ENCODE measurements at regions not wholly inside any gene's neighbourhood (a gene's known extent, or its start where the extent isn't known, plus 50 kb on each side); places are given as distances from the start of the nearest gene placed in this dataset.

DNA sequence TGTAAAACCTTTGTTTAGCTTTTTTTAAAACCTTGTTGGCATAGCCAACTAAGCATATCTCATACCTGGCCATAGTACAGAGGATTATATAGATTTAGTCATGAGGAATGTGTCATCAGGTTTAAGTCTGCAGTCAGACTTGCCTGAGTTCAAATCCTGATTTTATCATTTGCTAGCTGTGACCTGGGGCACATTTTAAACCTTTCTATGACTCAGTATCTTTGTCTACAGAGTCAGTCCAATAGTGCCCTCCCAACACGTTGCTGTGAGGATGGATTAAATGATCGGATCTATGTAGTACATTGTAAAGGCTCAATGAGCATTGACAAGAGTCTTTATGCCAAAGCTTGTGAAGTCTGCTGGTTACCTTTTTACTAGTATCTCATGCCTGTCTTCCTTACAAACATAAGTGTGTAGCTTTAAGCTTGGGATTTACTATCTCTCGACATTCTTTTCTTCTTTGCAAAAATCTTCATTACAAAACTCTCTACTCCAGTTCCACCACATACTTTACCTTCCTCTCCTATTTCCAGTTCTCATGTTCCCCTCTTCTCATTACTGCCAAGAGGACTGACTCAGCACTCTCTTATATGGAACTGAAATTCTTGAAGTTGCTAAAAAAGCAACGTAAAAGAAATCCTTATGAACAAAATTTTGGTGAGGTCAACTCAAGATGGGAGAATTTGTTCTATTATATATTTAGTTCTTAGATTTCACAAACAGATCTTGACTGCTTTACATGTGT, 68.1 kb upstream of the RBMS1 start:
- H3K27ac ChIP-seq, result no peak overlapping the region
- H3K9me3 ChIP-seq, result no peaks in the 10 kb centered on the region
- H3K4me1 ChIP-seq, result no peaks in the 10 kb centered on the region
- DNase-seq, result no peak
- H3K36me3 ChIP-seq, result no peaks in the 10 kb centered on the region
- no peak overlapping the region for H3K4me3 ChIP-seq
- H3K27me3 ChIP-seq, result no peaks in the 10 kb centered on the region
- TF ChIP-seq, protein P1, sequence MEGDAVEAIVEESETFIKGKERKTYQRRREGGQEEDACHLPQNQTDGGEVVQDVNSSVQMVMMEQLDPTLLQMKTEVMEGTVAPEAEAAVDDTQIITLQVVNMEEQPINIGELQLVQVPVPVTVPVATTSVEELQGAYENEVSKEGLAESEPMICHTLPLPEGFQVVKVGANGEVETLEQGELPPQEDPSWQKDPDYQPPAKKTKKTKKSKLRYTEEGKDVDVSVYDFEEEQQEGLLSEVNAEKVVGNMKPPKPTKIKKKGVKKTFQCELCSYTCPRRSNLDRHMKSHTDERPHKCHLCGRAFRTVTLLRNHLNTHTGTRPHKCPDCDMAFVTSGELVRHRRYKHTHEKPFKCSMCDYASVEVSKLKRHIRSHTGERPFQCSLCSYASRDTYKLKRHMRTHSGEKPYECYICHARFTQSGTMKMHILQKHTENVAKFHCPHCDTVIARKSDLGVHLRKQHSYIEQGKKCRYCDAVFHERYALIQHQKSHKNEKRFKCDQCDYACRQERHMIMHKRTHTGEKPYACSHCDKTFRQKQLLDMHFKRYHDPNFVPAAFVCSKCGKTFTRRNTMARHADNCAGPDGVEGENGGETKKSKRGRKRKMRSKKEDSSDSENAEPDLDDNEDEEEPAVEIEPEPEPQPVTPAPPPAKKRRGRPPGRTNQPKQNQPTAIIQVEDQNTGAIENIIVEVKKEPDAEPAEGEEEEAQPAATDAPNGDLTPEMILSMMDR (IDR thresholded peaks at IDR 0.05), result no peak
- no peak for TF ChIP-seq POLR2A (IDR thresholded peaks at IDR 0.05)

DNA sequence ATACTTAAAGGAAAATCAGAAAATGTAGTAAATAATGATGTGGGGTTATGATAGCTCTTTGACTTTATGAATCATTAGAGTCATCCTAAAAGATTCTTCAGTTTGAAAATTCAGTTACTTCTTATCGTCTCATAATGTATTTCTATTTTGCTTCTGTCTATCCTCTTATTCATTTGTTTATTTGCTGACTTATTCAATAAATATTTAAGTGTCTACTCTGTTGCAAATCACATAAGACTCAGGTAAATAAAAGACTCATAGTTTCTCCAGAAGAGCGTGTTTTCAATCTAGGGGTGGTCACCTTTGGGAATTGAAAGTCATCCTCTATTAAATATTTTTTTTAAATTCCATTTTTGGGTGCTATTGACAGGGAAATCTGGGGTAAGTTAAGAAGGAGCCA, 69.1 kb upstream of the RBMS1 start:
- Histone ChIP-seq H3K36me3 (no peaks in the 10 kb centered on the region), H3K4me1 (no peaks in the 10 kb centered on the region), H3K27ac (no peak overlapping the region), H3K4me3 (no peak overlapping the region), H3K27me3 (no peaks in the 10 kb centered on the region), H3K9me3 (no peaks in the 10 kb centered on the region)
- DNase-seq, result no peak
- no peak for TF ChIP-seq POLR2A (IDR thresholded peaks at IDR 0.05)
- TF ChIP-seq, protein P1 (IDR thresholded peaks at IDR 0.05), result no peak

DNA sequence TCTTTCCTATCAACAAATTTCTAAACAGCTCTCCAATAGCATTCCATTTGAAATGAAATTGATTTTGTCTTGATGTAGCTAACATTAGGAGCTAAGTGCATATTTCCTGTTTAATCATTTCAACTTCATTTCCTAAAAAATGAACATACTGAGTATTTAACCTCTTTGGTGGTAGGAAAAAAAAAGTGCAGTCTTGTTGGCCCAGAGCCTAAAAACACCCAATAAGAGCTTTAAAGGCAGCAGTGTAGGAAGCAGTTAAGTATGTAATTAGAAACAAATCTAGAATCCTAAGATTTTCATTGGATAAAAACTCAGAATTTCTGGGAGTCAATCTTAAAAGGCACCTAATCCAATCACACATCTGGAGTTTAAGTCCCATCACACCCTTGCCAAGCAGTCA, 71.0 kb upstream of the RBMS1 start:
- no peak for DNase-seq
- H3K4me3 ChIP-seq, result no peak overlapping the region
- TF ChIP-seq POLR2A (IDR thresholded peaks at IDR 0.05), result no peak
- TF ChIP-seq, protein P1 (IDR thresholded peaks at IDR 0.05), result no peak
- H3K9me3 ChIP-seq, result no peaks in the 10 kb centered on the region
- no peak overlapping the region for H3K27ac ChIP-seq
- no peaks in the 10 kb centered on the region for H3K27me3 ChIP-seq
- no peaks in the 10 kb centered on the region for H3K4me1 ChIP-seq
- no peaks in the 10 kb centered on the region for H3K36me3 ChIP-seq

DNA sequence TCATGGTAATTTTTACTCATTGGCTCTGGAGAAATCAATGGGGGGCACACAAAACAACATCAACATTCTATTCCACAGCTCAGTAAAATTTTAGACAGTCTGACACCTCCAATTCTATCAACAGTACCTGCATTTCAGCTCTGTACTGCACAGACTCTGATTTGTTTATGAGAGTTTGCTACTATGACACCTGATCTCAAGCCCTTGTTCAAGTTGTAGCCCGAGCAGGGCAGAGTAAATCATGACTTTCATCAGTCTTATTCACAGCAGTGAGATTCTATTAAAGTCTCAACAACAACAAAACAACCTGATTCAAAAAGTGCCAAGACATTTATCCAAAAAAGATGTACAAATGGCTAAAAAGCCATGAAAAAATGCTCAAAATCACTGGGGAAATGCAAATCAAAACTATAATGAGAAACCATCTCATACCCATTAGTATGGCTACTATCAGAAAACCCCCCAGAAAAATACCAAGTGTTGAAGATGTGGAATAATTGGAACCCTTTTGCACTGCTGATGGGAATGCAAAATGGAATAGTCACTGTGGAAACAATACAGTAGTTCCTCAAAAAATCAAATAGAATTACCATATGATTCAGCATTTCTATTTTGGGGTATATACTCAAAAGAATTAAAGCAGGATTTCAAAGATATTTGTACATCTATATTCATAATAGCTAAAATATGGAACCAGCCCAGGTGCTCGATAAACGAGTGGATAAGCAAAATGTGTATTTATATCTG, 71.7 kb upstream of the RBMS1 start:
- no peaks in the 10 kb centered on the region for H3K36me3 ChIP-seq
- no peaks in the 10 kb centered on the region for H3K4me1 ChIP-seq
- H3K27me3 ChIP-seq, result no peaks in the 10 kb centered on the region
- no peaks in the 10 kb centered on the region for H3K9me3 ChIP-seq
- H3K4me3 ChIP-seq, result no peak overlapping the region
- no peak for DNase-seq
- TF ChIP-seq, protein P1 (IDR thresholded peaks at IDR 0.05), result no peak
- TF ChIP-seq POLR2A (IDR thresholded peaks at IDR 0.05), result no peak
- H3K27ac ChIP-seq, result no peak overlapping the region

DNA sequence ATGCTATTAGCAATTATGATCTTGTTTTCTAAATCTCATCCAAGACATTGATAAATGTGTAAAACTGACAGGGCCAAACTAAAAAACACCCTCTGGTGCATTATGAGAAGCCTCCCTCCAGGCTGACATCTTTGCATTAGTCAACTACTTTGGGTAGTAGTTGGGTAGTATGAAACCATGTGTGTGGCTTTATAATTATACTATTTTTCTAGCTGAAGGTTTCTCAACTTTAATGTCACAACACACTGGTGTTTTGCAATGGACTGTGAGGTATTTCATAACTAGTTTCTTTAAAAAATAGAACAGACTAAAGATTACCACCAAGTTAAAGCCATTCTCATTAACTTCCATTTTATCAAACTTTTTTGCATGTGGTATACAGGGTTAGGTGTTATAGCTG, 73.1 kb upstream of the RBMS1 start:
- Histone ChIP-seq H3K9me3 (no peaks in the 10 kb centered on the region), H3K27ac (no peak overlapping the region), H3K4me3 (no peak overlapping the region), H3K36me3 (no peaks in the 10 kb centered on the region), H3K4me1 (no peaks in the 10 kb centered on the region), H3K27me3 (no peaks in the 10 kb centered on the region)
- DNase-seq, result no peak
- no peak for TF ChIP-seq POLR2A (IDR thresholded peaks at IDR 0.05)
- TF ChIP-seq, protein P1 (IDR thresholded peaks at IDR 0.05), result no peak

All from Peyer's patch (tissue), 4 donors.